ENCODE measurements at regions not wholly inside any gene's neighbourhood (a gene's known extent, or its start where the extent isn't known, plus 50 kb on each side); places are given as distances from the start of the nearest gene placed in this dataset.

DNA sequence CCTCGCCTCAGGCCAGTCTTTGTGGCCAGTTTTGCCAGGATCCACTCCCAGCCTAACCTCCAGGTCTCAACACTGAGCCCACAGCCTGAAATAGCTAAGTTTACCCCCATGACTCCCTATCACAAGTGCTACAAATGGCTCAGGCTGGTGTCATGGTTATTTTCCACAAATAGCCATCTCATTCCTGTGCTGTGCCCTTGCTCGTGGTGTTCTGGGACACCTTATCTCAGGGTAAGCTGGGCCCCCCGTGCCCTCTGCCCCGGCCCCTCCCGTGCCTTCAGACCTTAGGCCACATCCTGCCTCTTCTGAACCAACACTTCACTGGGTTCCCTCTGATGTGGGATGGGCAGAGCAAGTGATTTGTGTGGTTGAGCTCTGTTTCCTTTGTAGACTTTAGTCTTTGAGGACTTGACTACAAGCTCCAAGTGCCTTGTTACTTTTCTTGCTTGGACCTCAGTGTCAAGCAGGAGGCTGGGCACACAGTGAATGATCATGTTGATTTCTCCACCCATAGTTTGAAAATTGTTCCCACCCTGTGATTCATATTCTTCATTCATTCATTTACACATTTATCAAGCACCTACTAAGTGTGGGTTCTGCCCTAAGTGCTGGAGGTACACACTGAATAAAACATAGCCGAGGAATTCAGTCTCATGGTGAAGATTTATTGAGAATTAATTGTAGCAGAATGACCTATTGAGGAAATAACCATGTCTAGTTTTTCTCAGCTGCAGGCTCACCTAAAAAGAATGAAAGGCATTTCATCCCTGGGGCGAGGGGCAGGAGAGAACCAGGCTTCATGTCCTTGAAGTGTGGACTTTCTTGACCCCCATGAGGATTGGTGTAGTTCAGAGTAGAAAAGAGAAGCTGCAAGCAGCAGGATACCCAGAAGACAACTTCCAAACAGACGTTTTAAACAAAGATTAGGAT, 84.5 kb upstream of the CTNNA1 start:
- TF ChIP-seq, protein P1, sequence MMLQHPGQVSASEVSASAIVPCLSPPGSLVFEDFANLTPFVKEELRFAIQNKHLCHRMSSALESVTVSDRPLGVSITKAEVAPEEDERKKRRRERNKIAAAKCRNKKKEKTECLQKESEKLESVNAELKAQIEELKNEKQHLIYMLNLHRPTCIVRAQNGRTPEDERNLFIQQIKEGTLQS (IDR thresholded peaks at IDR 0.05) = no peak
- no peak for TF ChIP-seq CTCF (IDR thresholded peaks at IDR 0.05; ENCODE audit: low read depth, low read length, missing input control)
